WTC11 (cell line): ENCODE measurements at regions not wholly inside any gene's neighbourhood (a gene's known extent, or its start where the extent isn't known, plus 50 kb on each side); places are given as distances from the start of the nearest gene placed in this dataset.

Experiments
- ATAC-seq: fragments of 200-7000 bp; cut with Tn5 transposase; 2 replicates; pipeline ENCODE4 v1.10.0; 2021; ENCODE audit warnings: mild to moderate bottlenecking, moderate library complexity
- CTCF ChIA-PET: fragments of 300-600 bp; sonication (Branson Sonifier 250); formaldehyde crosslinking; loops from one replicate; lab custom pipeline; 2021; ENCODE audit warnings: antibody characterized with exemption; lab: Charles Lee
- POLR2A ChIA-PET: fragments of 350-600 bp; sonication (Branson Sonifier 250); formaldehyde crosslinking; loops from one replicate; lab custom pipeline; 2021; ENCODE audit warnings: antibody characterized with exemption; lab: Charles Lee
- DNase-seq: peaks from one replicate; pipeline ENCODE4 v3.0.0; 2021; ENCODE audit warnings: low spot score
- H3K27ac Mint-ChIP-seq: 2 replicates; pipeline ENCODE4 v1.8.0; 2021; ENCODE audit warnings: mixed read lengths
- H3K27me3 Mint-ChIP-seq: 2 replicates; pipeline ENCODE4 v1.8.0; 2021; ENCODE audit warnings: low read depth, mild to moderate bottlenecking, moderate library complexity, mixed read lengths
- H3K36me3 Mint-ChIP-seq: 2 replicates; pipeline ENCODE4 v1.8.0; 2021; ENCODE audit warnings: mixed read lengths
- H3K4me1 Mint-ChIP-seq: 2 replicates; pipeline ENCODE4 v1.8.0; 2022; ENCODE audit warnings: mixed read lengths
- H3K4me3 Mint-ChIP-seq: 2 replicates; pipeline ENCODE4 v1.8.0; 2021; ENCODE audit warnings: mild to moderate bottlenecking, moderate library complexity, mixed read lengths
- H3K9me3 Mint-ChIP-seq: 2 replicates; pipeline ENCODE4 v1.8.0; 2021; ENCODE audit warnings: mixed read lengths
- ETV6 ChIP-seq: sonication (generic); formaldehyde crosslinking; IDR thresholded peaks from 2 replicates; pipeline ENCODE4 v1.8.1; 2022; ENCODE audit warnings: mild to moderate bottlenecking, missing genetic modification reagents
- FOXK1 ChIP-seq: sonication (generic); formaldehyde crosslinking; IDR thresholded peaks from 2 replicates; pipeline ENCODE4 v1.8.0; 2022; ENCODE audit warnings: mild to moderate bottlenecking, moderate library complexity, missing genetic modification reagents
- FOXP1 ChIP-seq: sonication (generic); formaldehyde crosslinking; IDR thresholded peaks from 2 replicates; pipeline ENCODE4 v1.8.0; 2022; ENCODE audit warnings: missing genetic modification reagents, mild to moderate bottlenecking, moderate library complexity, borderline replicate concordance
- GRHL2 ChIP-seq: fragments of 250-450 bp; sonication (Bioruptor Pico); IDR thresholded peaks from 2 replicates; pipeline ENCODE4 v1.8.0; 2022; ENCODE audit warnings: mild to moderate bottlenecking, moderate library complexity; ENCODE audit not compliant: insufficient replicate concordance, severe bottlenecking
- GTF2I ChIP-seq: fragments of 250-450 bp; sonication (Bioruptor Pico); conservative IDR thresholded peaks from 2 replicates; pipeline ENCODE4 v1.4.0; 2021; ENCODE audit warnings: mild to moderate bottlenecking
- IRF1 ChIP-seq: sonication (generic); formaldehyde crosslinking; IDR thresholded peaks from 2 replicates; pipeline ENCODE4 v1.8.0; 2023; ENCODE audit warnings: missing genetic modification reagents
- NR1H2 ChIP-seq: sonication (generic); formaldehyde crosslinking; IDR thresholded peaks from 2 replicates; pipeline ENCODE4 v1.9.0; 2021; ENCODE audit warnings: mild to moderate bottlenecking, moderate library complexity, missing genetic modification reagents
- RORB ChIP-seq: fragments of 250-450 bp; sonication (Bioruptor Pico); IDR thresholded peaks from 2 replicates; pipeline ENCODE4 v1.9.0; 2021; ENCODE audit warnings: mild to moderate bottlenecking
- SMAD4 ChIP-seq: sonication (generic); formaldehyde crosslinking; IDR thresholded peaks from 2 replicates; pipeline ENCODE4 v1.8.0; 2022; ENCODE audit warnings: mild to moderate bottlenecking, missing genetic modification reagents
- SP1 ChIP-seq: sonication (generic); formaldehyde crosslinking; conservative IDR thresholded peaks from 2 replicates; pipeline ENCODE4 v1.8.1; 2022; ENCODE audit warnings: missing genetic modification reagents
- STAT6 ChIP-seq: sonication (generic); formaldehyde crosslinking; conservative IDR thresholded peaks from 2 replicates; pipeline ENCODE4 v1.8.1; 2023; ENCODE audit warnings: mild to moderate bottlenecking, low read depth, missing genetic modification reagents, moderate library complexity
- TEAD4 ChIP-seq: sonication (generic); formaldehyde crosslinking; IDR thresholded peaks from 2 replicates; pipeline ENCODE4 v1.8.0; 2022; ENCODE audit warnings: mild to moderate bottlenecking, missing genetic modification reagents
- ZNF317 ChIP-seq: sonication (generic); formaldehyde crosslinking; IDR thresholded peaks from 2 replicates; pipeline ENCODE4 v1.8.1; 2023; ENCODE audit warnings: low read depth, mild to moderate bottlenecking, moderate library complexity, missing genetic modification reagents, borderline replicate concordance
- TF ChIP-seq, protein P1 (sequence below): sonication (generic); formaldehyde crosslinking; IDR thresholded peaks from 2 replicates; pipeline ENCODE4 v1.8.0; 2022; ENCODE audit warnings: mild to moderate bottlenecking, missing genetic modification reagents
- TF ChIP-seq, protein P2 (sequence below): sonication (generic); formaldehyde crosslinking; IDR thresholded peaks from 2 replicates; pipeline ENCODE4 v1.8.1; 2022; ENCODE audit warnings: low read depth, mild to moderate bottlenecking, moderate library complexity, missing genetic modification reagents, borderline replicate concordance
- TF ChIP-seq, protein P3 (sequence below): sonication (generic); formaldehyde crosslinking; IDR thresholded peaks from 2 replicates; pipeline ENCODE4 v1.8.0; 2022; ENCODE audit warnings: missing genetic modification reagents
- TF ChIP-seq, protein P4 (sequence below): sonication (generic); formaldehyde crosslinking; IDR thresholded peaks from 2 replicates; pipeline ENCODE4 v1.8.1; 2023; ENCODE audit warnings: mild to moderate bottlenecking, missing genetic modification reagents, borderline replicate concordance
- TF ChIP-seq, protein P5 (sequence below): sonication (generic); formaldehyde crosslinking; IDR thresholded peaks from 2 replicates; pipeline ENCODE4 v1.8.0; 2022; ENCODE audit warnings: mild to moderate bottlenecking, missing genetic modification reagents
- TF ChIP-seq, protein P6 (sequence below): sonication (generic); formaldehyde crosslinking; IDR thresholded peaks from 2 replicates; pipeline ENCODE4 v1.8.1; 2022; ENCODE audit warnings: low read depth, missing genetic modification reagents, borderline replicate concordance
- TF ChIP-seq, protein P7 (sequence below): sonication (generic); formaldehyde crosslinking; IDR thresholded peaks from 2 replicates; pipeline ENCODE4 v1.8.1; 2023; ENCODE audit warnings: mild to moderate bottlenecking, missing genetic modification reagents, moderate library complexity

- TF ChIP-seq, protein P1, sequence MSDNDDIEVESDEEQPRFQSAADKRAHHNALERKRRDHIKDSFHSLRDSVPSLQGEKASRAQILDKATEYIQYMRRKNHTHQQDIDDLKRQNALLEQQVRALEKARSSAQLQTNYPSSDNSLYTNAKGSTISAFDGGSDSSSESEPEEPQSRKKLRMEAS (CRISPR knock-in tag): no peak
- no peak for TF ChIP-seq FOXP1
- TF ChIP-seq, protein P2, sequence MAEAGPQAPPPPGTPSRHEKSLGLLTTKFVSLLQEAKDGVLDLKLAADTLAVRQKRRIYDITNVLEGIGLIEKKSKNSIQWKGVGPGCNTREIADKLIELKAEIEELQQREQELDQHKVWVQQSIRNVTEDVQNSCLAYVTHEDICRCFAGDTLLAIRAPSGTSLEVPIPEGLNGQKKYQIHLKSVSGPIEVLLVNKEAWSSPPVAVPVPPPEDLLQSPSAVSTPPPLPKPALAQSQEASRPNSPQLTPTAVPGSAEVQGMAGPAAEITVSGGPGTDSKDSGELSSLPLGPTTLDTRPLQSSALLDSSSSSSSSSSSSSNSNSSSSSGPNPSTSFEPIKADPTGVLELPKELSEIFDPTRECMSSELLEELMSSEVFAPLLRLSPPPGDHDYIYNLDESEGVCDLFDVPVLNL (CRISPR knock-in tag): no peak
- TF ChIP-seq, protein P3, sequence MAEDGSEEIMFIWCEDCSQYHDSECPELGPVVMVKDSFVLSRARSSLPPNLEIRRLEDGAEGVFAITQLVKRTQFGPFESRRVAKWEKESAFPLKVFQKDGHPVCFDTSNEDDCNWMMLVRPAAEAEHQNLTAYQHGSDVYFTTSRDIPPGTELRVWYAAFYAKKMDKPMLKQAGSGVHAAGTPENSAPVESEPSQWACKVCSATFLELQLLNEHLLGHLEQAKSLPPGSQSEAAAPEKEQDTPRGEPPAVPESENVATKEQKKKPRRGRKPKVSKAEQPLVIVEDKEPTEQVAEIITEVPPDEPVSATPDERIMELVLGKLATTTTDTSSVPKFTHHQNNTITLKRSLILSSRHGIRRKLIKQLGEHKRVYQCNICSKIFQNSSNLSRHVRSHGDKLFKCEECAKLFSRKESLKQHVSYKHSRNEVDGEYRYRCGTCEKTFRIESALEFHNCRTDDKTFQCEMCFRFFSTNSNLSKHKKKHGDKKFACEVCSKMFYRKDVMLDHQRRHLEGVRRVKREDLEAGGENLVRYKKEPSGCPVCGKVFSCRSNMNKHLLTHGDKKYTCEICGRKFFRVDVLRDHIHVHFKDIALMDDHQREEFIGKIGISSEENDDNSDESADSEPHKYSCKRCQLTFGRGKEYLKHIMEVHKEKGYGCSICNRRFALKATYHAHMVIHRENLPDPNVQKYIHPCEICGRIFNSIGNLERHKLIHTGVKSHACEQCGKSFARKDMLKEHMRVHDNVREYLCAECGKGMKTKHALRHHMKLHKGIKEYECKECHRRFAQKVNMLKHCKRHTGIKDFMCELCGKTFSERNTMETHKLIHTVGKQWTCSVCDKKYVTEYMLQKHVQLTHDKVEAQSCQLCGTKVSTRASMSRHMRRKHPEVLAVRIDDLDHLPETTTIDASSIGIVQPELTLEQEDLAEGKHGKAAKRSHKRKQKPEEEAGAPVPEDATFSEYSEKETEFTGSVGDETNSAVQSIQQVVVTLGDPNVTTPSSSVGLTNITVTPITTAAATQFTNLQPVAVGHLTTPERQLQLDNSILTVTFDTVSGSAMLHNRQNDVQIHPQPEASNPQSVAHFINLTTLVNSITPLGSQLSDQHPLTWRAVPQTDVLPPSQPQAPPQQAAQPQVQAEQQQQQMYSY: no peak
- TF ChIP-seq, protein P4, sequence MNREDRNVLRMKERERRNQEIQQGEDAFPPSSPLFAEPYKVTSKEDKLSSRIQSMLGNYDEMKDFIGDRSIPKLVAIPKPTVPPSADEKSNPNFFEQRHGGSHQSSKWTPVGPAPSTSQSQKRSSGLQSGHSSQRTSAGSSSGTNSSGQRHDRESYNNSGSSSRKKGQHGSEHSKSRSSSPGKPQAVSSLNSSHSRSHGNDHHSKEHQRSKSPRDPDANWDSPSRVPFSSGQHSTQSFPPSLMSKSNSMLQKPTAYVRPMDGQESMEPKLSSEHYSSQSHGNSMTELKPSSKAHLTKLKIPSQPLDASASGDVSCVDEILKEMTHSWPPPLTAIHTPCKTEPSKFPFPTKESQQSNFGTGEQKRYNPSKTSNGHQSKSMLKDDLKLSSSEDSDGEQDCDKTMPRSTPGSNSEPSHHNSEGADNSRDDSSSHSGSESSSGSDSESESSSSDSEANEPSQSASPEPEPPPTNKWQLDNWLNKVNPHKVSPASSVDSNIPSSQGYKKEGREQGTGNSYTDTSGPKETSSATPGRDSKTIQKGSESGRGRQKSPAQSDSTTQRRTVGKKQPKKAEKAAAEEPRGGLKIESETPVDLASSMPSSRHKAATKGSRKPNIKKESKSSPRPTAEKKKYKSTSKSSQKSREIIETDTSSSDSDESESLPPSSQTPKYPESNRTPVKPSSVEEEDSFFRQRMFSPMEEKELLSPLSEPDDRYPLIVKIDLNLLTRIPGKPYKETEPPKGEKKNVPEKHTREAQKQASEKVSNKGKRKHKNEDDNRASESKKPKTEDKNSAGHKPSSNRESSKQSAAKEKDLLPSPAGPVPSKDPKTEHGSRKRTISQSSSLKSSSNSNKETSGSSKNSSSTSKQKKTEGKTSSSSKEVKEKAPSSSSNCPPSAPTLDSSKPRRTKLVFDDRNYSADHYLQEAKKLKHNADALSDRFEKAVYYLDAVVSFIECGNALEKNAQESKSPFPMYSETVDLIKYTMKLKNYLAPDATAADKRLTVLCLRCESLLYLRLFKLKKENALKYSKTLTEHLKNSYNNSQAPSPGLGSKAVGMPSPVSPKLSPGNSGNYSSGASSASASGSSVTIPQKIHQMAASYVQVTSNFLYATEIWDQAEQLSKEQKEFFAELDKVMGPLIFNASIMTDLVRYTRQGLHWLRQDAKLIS: no peak
- no peak for TF ChIP-seq FOXK1
- TF ChIP-seq RORB (CRISPR knock-in tag): no peak
- TF ChIP-seq ETV6: no peak
- TF ChIP-seq TEAD4: no peak
- TF ChIP-seq SP1 (CRISPR knock-in tag): no peak
- TF ChIP-seq IRF1: no peak
- TF ChIP-seq, protein P5, sequence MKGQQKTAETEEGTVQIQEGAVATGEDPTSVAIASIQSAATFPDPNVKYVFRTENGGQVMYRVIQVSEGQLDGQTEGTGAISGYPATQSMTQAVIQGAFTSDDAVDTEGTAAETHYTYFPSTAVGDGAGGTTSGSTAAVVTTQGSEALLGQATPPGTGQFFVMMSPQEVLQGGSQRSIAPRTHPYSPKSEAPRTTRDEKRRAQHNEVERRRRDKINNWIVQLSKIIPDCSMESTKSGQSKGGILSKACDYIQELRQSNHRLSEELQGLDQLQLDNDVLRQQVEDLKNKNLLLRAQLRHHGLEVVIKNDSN: no peak
Measured at GRCh38 chr18:42480441-42480840, 525.4 kb downstream of the PIK3C3 start (continued).

- ChIA-PET CTCF (no interaction called here), POLR2A (no interaction called here)
- H3K36me3 Mint-ChIP-seq: peaks cover 6% of the 10 kb centered on the region; the same call in 1 of the 2 replicates
- no peak for DNase-seq
- H3K4me3 Mint-ChIP-seq: no peak overlapping the region
- H3K27ac Mint-ChIP-seq: no peak overlapping the region
- no peak for ATAC-seq
- H3K4me1 Mint-ChIP-seq: no peaks in the 10 kb centered on the region
- H3K27me3 Mint-ChIP-seq: no peaks in the 10 kb centered on the region; the same call in 1 of the 2 replicates
- peaks cover 24% of the 10 kb centered on the region for H3K9me3 Mint-ChIP-seq
- no peak for TF ChIP-seq GTF2I
- TF ChIP-seq, protein P6, sequence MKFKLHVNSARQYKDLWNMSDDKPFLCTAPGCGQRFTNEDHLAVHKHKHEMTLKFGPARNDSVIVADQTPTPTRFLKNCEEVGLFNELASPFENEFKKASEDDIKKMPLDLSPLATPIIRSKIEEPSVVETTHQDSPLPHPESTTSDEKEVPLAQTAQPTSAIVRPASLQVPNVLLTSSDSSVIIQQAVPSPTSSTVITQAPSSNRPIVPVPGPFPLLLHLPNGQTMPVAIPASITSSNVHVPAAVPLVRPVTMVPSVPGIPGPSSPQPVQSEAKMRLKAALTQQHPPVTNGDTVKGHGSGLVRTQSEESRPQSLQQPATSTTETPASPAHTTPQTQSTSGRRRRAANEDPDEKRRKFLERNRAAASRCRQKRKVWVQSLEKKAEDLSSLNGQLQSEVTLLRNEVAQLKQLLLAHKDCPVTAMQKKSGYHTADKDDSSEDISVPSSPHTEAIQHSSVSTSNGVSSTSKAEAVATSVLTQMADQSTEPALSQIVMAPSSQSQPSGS (CRISPR knock-in tag): no peak
- no peak for TF ChIP-seq GRHL2 (CRISPR knock-in tag)
- no peak for TF ChIP-seq RORB (CRISPR knock-in tag)
- TF ChIP-seq SMAD4 (CRISPR knock-in tag): no peak
- no peak for TF ChIP-seq STAT6
- no peak for TF ChIP-seq ZNF317 (CRISPR knock-in tag)
- TF ChIP-seq, protein P7, sequence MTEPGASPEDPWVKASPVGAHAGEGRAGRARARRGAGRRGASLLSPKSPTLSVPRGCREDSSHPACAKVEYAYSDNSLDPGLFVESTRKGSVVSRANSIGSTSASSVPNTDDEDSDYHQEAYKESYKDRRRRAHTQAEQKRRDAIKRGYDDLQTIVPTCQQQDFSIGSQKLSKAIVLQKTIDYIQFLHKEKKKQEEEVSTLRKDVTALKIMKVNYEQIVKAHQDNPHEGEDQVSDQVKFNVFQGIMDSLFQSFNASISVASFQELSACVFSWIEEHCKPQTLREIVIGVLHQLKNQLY (CRISPR knock-in tag): no peak
- no peak for TF ChIP-seq NR1H2
- no peak for TF ChIP-seq ETV6
- TF ChIP-seq, protein P5: no peak
Measured at GRCh38 chr18:42484648-42485047, 529.6 kb downstream of the PIK3C3 start.
